Nephron (organoid): ENCODE measurements at regions not wholly inside any gene's neighbourhood (a gene's known extent, or its start where the extent isn't known, plus 50 kb on each side); places are given as distances from the start of the nearest gene placed in this dataset.

ENCODE experiments used
- H3K27ac Mint-ChIP-seq, 3 experiments: 2 replicates each; pipeline ENCODE4 v1.8.0; 2020; ENCODE audit warnings: mixed read lengths in 3 of 3, mild to moderate bottlenecking in 2 of 3, moderate library complexity in 1 of 3
- H3K27me3 Mint-ChIP-seq: 2 replicates; pipeline ENCODE4 v1.8.0; 2021; ENCODE audit warnings: low read depth, mild to moderate bottlenecking, moderate library complexity, mixed read lengths
- H3K36me3 Mint-ChIP-seq: 2 replicates; pipeline ENCODE4 v1.8.0; 2020; ENCODE audit warnings: low read depth, mixed read lengths
- H3K4me1 Mint-ChIP-seq: 2 replicates; pipeline ENCODE4 v1.8.0; 2020; ENCODE audit warnings: mixed read lengths
- H3K4me3 Mint-ChIP-seq, 3 experiments: 2 replicates each; pipeline ENCODE4 v1.8.0; 2020; ENCODE audit warnings: mild to moderate bottlenecking in 3 of 3, mixed read lengths in 3 of 3, moderate library complexity in 2 of 3
- H3K9me3 Mint-ChIP-seq: 2 replicates; pipeline ENCODE4 v1.8.0; 2020; ENCODE audit warnings: mixed read lengths
- TF ChIP-seq, protein P1 (sequence below), 3 experiments: fragments of 200-600 bp; sonication (generic); IDR thresholded peaks; one replicate each; pipeline ENCODE4 v1.5.0; 2021; ENCODE audit warnings: antibody characterized with exemption in 3 of 3; ENCODE audit not compliant: unreplicated experiment in 3 of 3

DNA sequence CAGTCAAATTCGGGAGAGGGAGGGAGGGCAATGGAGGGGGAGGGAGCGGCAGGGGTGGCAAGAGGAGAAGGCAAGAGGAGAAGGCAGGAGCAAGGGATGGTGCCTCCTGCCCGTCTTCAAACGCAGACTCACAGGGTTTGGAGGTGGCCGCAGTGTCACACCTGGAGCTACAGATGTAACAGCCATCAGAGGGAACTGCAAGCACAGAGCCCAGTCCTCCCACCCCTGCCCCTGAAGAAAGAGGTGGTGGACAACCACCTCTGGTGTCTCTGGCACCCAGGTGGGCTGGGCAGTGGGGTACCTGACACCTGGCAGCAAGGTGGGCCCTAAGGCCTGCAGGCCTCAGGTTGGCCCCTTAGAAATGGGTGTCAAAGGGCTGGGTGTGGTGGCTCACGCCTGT is 67.0 kb upstream of the SDK1 start:
- Mint-ChIP-seq H3K4me1 (no peaks in the 10 kb centered on the region), H3K27me3 (peaks cover 3% of the 10 kb centered on the region), H3K27ac (no peak overlapping the region), H3K9me3 (peaks cover 16% of the 10 kb centered on the region), H3K4me3 (no peak overlapping the region), H3K36me3 (peaks cover 6% of the 10 kb centered on the region)
- TF ChIP-seq, protein P1, sequence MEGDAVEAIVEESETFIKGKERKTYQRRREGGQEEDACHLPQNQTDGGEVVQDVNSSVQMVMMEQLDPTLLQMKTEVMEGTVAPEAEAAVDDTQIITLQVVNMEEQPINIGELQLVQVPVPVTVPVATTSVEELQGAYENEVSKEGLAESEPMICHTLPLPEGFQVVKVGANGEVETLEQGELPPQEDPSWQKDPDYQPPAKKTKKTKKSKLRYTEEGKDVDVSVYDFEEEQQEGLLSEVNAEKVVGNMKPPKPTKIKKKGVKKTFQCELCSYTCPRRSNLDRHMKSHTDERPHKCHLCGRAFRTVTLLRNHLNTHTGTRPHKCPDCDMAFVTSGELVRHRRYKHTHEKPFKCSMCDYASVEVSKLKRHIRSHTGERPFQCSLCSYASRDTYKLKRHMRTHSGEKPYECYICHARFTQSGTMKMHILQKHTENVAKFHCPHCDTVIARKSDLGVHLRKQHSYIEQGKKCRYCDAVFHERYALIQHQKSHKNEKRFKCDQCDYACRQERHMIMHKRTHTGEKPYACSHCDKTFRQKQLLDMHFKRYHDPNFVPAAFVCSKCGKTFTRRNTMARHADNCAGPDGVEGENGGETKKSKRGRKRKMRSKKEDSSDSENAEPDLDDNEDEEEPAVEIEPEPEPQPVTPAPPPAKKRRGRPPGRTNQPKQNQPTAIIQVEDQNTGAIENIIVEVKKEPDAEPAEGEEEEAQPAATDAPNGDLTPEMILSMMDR (IDR thresholded peaks at IDR 0.05; ENCODE audit: unreplicated experiment in 3 of 3), result no peak

DNA sequence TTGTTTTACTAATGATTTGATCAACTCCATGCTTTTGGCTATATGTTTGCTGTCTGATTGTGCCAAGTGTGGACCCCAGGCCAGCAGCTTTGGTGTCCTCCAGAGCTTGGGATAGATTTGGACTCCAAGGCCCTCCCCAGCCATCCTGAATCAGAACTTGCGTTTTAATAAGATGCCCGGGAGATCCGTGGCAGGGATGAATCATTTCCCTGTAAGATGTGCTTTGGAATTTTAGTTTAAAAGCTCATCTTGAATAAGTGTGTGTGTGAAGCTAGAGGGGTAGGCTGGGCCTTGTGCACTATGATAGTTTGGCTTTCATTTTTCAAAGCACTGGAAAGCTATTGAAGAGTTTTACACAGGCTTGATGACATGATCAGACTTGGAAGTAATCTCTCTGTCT is 66.2 kb upstream of the SDK1 start:
- H3K9me3 Mint-ChIP-seq, result peaks cover 12% of the 10 kb centered on the region
- TF ChIP-seq, protein P1 (IDR thresholded peaks at IDR 0.05; ENCODE audit: unreplicated experiment in 3 of 3), result no peak
- H3K4me1 Mint-ChIP-seq, result no peaks in the 10 kb centered on the region
- H3K4me3 Mint-ChIP-seq, result no peak overlapping the region
- peaks cover 6% of the 10 kb centered on the region for H3K36me3 Mint-ChIP-seq
- peaks cover 3% of the 10 kb centered on the region for H3K27me3 Mint-ChIP-seq
- no peak overlapping the region for H3K27ac Mint-ChIP-seq

DNA sequence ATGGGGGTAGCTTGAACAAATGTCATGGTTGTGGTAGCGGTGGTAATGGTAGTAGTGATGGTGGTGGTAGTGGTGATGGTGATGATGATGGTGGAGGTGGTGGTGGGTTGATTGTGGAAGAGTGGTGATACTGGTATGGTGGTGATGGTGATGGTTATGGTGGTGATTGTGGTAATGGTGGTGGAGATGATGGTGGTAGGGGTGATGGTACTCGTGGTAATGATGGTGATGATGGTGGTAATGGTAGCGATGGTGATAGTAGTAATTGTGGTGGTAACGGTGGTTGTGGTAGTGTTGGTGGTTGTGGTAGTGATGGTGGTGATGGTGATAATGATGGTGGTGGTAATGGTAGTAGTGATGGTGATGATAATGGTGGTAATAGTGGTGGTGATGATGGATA is 65.7 kb upstream of the SDK1 start:
- Mint-ChIP-seq H3K27ac (no peak overlapping the region), H3K4me1 (no peaks in the 10 kb centered on the region), H3K4me3 (no peak overlapping the region), H3K27me3 (peaks cover 3% of the 10 kb centered on the region), H3K9me3 (peaks cover 12% of the 10 kb centered on the region), H3K36me3 (peaks cover 6% of the 10 kb centered on the region)
- TF ChIP-seq, protein P1 (IDR thresholded peaks at IDR 0.05; ENCODE audit: unreplicated experiment in 3 of 3), result no peak

DNA sequence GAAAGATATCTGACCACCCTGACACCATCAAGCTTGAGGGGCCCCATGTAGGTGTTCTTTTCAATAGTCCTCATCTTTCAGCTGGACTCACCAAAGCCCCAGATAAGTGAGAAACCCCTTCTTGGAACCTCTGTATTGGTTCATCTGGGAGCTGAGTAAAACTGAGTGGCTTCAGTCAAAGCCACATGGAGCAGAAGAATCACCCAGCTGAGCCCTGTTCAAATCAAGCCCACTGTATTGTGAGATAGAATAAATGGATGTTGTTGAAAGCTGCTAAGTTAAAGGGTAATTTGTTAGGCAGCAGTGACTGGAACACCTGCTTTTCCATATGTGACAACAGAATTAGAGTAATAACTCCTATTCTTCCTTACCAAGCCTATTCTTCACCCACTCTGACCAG is 64.8 kb upstream of the SDK1 start:
- H3K4me3 Mint-ChIP-seq, result no peak overlapping the region
- peaks cover 6% of the 10 kb centered on the region for H3K36me3 Mint-ChIP-seq
- no peaks in the 10 kb centered on the region for H3K4me1 Mint-ChIP-seq
- TF ChIP-seq, protein P1 (IDR thresholded peaks at IDR 0.05; ENCODE audit: unreplicated experiment in 3 of 3), result no peak
- H3K27me3 Mint-ChIP-seq, result peaks cover 3% of the 10 kb centered on the region
- H3K27ac Mint-ChIP-seq, result no peak overlapping the region
- H3K9me3 Mint-ChIP-seq, result peaks cover 12% of the 10 kb centered on the region

DNA sequence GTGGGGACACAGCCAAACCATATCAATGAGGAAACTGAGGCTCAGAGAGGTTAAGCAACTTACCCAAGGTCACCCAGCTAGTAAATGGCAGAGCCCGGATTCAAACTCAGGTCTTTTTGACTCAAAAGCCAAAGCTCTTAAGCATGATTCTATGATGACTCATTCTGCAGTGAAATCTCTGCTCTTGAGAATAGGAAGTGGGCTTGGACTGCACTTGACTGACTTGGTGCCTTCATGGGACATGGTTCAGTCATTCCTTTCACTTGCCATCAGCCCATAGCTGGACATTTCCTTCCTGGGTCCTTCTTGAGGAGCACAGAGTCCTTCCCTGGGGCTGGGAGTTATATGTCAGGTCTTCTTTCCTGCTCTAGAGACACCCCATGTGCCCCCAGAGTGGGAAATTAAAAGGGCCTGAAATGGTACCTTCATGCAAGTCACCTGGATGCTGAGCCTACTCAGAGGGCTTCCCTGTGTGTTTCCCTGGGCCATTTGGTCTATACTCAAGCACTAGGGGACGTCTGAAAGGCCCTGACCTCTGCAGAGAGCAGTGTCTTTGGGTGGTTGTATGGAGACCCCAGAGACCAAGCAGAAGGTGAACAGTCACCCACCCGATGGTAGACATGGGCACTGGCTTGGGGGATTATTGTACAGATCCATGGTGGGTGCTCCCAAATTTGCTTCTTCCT is 62.4 kb upstream of the SDK1 start:
- TF ChIP-seq, protein P1 (IDR thresholded peaks at IDR 0.05; ENCODE audit: unreplicated experiment in 3 of 3), result no peak
- H3K36me3 Mint-ChIP-seq, result peaks cover 6% of the 10 kb centered on the region
- H3K4me1 Mint-ChIP-seq, result no peaks in the 10 kb centered on the region
- peak overlapping the region in 2 of 3 experiments; percentile 48 to 63 for H3K27ac Mint-ChIP-seq
- H3K9me3 Mint-ChIP-seq, result peaks cover 12% of the 10 kb centered on the region
- peaks cover 8% of the 10 kb centered on the region for H3K27me3 Mint-ChIP-seq
- H3K4me3 Mint-ChIP-seq, result no peak overlapping the region

DNA sequence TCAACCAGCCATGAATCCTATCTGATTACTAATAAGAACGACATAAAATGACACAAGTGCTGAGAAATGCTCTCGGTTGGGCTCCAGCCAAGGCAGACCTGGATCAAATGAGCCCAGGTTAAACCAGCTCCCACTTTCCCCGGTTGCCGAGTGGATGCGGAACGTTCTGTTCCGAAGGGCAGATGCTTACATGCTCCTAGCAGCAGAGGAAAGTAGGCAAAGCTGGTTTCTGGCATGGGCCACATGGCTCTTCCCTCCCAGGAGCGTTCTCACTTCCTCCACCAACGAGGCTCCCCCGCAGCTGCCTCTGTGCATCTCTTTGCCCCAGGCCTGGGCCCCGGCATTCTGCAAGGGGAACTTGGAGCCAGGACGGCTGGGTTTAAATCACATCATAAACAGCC is 61.8 kb upstream of the SDK1 start:
- Mint-ChIP-seq H3K4me1 (no peaks in the 10 kb centered on the region), H3K36me3 (peaks cover 6% of the 10 kb centered on the region), H3K4me3 (no peak overlapping the region), H3K9me3 (peaks cover 12% of the 10 kb centered on the region), H3K27ac (peak overlapping the region in 2 of 3 experiments; percentile 48 to 63), H3K27me3 (peaks cover 8% of the 10 kb centered on the region)
- TF ChIP-seq, protein P1 (IDR thresholded peaks at IDR 0.05; ENCODE audit: unreplicated experiment in 3 of 3), result no peak
